HG02610 (cell line): ENCODE measurements at regions not wholly inside any gene's neighbourhood (a gene's known extent, or its start where the extent isn't known, plus 50 kb on each side); places are given as distances from the start of the nearest gene placed in this dataset.

Source experiments
- ATAC-seq: cut with Tn5 transposase; IDR thresholded peaks from one replicate; pipeline ENCODE4 v1.9.1; 2021; ENCODE audit warnings: mild to moderate bottlenecking, moderate library complexity; ENCODE audit not compliant: unreplicated experiment

DNA sequence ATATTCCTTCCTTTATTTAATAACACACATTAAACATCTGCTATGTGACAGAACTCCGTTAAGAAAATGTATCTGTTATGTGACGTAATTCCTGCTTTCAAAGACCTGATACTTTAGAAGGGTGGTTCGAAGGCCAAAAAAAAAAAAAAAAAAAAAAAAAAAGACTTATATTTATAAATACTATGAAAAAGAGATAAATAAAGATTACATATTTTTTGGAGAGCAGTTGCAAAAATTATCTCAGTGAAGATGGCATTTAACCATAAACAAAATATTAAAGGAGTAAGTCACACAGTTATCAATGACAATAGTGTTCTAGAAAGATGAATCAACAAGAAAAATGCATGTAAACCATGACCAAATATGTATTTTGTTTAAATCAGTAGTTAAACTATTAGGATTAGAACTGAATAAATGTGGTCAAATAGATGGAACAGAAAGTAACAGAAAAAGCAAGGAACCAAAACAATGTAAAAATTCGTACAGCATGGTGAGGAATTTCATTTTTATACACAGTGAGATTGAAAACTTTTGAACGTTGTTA, 612.3 kb upstream of the SLITRK5 start:
- ATAC-seq: no peak

DNA sequence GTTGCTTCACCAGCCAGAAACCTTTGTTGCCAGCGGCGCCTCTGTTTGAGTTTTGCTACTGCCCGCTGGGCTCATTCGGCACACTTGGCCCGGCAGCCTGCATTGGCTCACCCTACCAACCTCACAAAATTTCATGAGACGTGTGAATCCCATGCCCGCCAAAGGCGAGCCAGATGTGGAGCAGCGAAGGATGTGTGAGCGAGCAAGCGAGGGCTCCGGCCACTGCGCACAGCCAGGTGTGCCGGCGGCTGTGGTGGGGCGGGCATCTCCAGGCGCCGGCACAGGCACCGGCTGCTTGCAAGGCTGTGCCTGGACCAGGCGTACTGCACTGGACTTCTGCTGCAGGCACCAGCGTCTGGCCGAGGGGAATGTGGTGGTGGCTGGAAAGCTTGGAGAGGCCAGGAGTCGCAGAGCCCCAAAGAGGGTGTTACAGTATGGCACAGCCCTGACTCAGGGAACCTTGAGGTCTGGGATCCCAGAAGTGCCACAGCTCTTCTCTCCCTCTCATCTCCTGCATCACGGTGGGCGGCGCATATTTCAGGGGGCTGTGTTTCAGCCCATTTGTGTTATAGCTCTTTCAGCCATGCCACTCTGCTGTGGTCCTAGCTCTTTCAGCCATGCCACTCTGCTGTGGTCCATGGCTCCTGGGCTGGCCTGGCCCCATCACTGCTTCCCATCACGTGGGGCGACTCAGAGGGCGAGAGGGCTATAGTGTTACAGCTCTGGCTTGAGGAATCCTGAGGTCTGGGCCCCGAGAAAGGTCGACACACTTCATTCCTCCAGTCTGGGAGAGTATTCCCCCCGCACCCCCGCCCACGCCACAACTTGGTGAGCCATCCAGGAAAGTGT, 592.0 kb upstream of the SLITRK5 start:
- no peak for ATAC-seq

GRCh38 chr13:87080100-87080779, 590.9 kb upstream of the SLITRK5 start:
- ATAC-seq: no peak

DNA sequence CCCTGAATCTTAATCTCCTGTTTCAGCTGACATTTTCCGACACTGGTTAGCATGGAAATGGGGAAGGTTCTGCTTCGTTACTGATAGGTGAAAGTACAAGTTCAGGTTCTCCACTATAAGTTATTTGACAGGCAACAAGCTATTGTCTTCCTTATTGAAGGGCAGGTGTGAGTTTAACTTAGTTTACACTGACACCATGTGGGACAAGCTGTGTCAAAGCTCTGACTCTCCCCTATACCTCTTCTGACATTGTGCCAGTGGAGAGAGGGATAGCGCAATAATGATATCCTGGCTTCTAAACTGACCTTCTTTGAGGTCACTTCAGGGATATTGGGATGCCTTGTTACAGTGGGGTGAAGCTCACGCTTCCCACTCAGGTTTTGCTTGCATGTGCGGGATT, 587.0 kb upstream of the SLITRK5 start:
- no peak for ATAC-seq

DNA sequence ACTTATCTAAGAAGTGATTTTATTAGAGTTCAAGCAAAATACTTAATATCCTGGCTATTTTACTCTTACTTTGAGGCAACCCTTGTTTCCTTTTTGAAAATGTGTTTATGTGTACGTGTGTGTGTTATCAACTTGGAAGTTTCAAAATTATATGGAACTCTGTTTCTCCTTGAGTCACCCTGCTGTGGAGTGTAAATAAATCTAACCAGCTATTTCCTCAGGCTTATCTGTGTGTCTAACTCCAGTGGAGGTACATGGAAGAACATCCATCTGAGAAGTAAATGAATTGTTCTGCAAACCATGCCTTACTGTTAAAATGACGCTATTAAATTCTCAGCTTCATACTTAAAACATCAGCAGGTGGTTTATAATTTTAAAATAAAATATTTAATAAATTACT, 583.4 kb upstream of the SLITRK5 start:
- no peak for ATAC-seq

- ATAC-seq: no peak
Measured at GRCh38 chr13:87089391-87089790, 581.8 kb upstream of the SLITRK5 start.

- no peak for ATAC-seq
Measured at GRCh38 chr13:87093399-87093798, 577.8 kb upstream of the SLITRK5 start.

DNA sequence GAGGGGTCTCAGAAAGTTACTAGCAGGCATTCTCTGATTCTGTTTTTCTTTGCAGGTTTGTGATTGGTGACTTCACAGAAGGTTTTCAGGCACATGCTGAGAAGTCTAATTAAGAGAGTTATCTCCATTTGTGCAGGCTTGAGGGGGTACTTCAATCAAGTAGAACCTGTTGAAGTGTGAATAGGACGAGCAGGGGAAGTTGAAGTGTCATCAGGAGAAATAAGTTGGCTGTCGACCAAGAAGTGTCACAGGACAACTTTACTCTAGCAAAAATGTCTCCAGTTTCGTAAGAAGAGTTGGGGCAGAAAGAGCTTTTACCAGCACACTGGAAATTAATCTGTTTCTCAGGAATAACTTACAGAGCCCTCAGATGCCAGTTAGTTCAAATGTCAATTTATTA, 576.5 kb upstream of the SLITRK5 start:
- ATAC-seq: no peak

DNA sequence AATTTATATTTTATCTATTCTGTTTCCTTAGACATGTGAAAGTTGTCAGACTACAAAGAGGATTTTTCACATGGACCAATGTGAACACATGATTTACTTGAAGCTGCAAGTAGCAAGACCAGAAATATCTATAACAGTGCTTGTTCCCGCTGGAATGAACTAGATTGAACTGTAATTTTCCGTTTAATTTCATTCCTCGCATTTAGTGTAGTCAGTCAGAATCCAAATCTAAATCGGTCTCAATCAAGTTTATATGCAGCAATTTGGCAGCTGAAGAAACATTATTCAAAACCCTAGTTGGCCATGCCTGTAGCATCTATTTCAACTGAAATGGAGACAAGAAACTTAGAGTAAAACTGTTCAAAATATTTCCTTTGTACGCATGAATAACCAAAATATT, 570.7 kb upstream of the SLITRK5 start:
- ATAC-seq: no peak

GRCh38 chr13:87107651-87108050, 563.5 kb upstream of the SLITRK5 start:
- no peak for ATAC-seq

DNA sequence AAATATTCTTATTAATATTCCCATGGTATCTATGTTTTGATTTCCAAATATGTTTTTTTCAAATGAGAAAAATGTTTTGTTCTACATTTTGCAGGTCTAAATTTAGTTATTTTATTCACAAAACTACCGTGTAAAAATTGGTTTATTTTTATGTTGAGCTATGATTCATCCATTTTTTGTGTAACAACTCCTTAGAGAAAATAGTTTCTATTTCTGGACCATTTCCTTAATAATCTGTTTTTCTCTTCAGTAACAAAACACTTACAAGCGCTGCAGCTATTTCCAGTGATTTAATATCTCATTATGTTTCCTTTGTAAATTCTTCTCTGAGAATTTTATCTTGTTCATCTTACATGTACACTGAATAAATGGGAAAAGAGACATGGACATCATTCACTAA, 550.7 kb upstream of the SLITRK5 start:
- no peak for ATAC-seq

- ATAC-seq: no peak
Measured at GRCh38 chr13:87122551-87122950, 548.6 kb upstream of the SLITRK5 start.

DNA sequence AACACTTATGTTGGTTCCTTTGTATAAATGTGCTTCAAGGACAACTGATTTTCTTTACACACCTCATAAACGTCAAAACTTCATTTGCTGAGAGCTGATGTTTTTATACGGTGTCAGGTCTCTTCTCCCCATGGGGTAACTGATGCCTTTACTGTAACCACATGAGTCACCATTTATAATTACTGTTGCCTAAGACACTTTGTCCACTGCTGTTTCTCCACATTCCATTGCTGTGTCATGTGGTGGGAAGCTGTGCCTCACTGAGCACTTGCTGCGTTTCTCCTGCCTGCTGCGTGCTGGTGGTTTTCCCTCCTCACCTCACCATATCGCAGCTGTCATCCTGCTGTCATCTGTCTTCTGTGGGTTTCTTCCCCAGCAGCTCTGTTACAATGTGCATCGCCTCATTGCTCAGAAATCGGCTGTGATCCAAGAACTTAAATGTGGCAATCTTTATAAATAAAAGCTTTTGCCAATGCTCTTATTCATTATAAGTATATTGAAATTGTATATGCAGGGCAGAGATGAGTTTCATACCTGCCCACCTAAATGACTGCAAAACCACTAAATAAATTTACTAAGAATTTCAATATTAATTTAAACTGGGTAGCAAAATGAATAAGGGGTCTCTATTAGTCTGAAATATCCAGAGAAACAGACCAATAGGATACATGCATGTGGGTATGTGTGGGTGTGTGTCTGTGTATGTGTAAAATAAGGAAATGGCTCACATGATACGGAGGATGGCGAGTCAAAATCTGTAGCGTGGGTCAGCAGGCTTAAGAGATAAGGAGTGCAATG, 547.0 kb upstream of the SLITRK5 start:
- peak; percentile 62 for ATAC-seq

GRCh38 chr13:87124785-87125074, 546.4 kb upstream of the SLITRK5 start:
- no peak for ATAC-seq

GRCh38 chr13:87128036-87128435, 543.1 kb upstream of the SLITRK5 start:
- no peak for ATAC-seq

GRCh38 chr13:87128491-87128890, 542.7 kb upstream of the SLITRK5 start:
- no peak for ATAC-seq

GRCh38 chr13:87129602-87130300, 541.4 kb upstream of the SLITRK5 start:
- no peak for ATAC-seq

DNA sequence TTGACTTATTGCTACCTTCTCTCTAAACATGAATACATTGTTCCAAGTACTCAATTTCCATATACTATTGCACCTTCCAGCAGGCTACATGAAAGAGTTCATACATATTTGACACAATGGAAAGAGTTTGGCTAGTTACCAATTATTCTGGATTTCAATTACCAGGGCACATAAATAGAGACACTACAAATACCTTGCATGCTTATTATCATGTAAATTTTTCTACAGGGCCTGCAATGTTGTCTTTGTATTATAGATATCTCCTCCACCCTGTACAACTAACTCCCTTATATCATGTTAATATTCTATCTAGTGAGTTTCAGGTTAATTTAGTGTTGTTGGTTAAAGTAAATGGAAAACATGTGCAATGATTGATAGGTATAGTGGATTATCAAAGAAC, 540.7 kb upstream of the SLITRK5 start:
- ATAC-seq: no peak

- ATAC-seq: no peak
Measured at GRCh38 chr13:87131611-87132010, 539.6 kb upstream of the SLITRK5 start.

GRCh38 chr13:87138866-87139265, 532.3 kb upstream of the SLITRK5 start:
- ATAC-seq: no peak

GRCh38 chr13:87147076-87147475, 524.1 kb upstream of the SLITRK5 start:
- no peak for ATAC-seq
